ENCODE measurements at regions not wholly inside any gene's neighbourhood (a gene's known extent, or its start where the extent isn't known, plus 50 kb on each side); places are given as distances from the start of the nearest gene placed in this dataset.

- TF ChIP-seq, protein P1, sequence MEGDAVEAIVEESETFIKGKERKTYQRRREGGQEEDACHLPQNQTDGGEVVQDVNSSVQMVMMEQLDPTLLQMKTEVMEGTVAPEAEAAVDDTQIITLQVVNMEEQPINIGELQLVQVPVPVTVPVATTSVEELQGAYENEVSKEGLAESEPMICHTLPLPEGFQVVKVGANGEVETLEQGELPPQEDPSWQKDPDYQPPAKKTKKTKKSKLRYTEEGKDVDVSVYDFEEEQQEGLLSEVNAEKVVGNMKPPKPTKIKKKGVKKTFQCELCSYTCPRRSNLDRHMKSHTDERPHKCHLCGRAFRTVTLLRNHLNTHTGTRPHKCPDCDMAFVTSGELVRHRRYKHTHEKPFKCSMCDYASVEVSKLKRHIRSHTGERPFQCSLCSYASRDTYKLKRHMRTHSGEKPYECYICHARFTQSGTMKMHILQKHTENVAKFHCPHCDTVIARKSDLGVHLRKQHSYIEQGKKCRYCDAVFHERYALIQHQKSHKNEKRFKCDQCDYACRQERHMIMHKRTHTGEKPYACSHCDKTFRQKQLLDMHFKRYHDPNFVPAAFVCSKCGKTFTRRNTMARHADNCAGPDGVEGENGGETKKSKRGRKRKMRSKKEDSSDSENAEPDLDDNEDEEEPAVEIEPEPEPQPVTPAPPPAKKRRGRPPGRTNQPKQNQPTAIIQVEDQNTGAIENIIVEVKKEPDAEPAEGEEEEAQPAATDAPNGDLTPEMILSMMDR (IDR thresholded peaks at IDR 0.05; ENCODE audit: low read depth, low read length): no peak
- no peak for DNase-seq (ENCODE audit: extremely low read depth, low read depth)
These were observed 54.4 kb upstream of the GTSF1L start for GRCh38 chr20:43781215-43781614.

DNA sequence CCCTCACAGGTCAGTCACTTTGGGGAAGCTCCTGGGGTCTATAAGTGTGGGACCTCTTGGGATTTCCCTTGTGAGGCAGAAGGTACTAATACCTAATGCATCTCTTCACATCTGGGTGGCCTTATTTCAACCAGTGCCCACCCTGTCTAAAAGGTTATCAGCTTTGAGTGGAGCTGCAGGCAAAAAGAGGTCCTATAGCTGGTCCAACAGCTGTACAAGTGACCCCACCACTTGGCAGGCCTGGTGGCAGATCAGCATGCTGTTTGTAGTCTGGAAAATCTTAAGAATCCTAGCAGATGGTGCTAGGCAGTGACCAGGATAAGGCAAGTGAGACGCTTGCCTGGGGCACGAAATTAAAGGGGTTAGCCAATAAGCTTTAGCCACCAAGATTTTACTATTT is 51.6 kb upstream of the GTSF1L start:
- TF ChIP-seq, protein P1 (IDR thresholded peaks at IDR 0.05; ENCODE audit: low read depth, low read length): no peak
- DNase-seq (ENCODE audit: extremely low read depth, low read depth): no peak

GRCh38 chr20:43776691-43777090 is 49.9 kb upstream of the GTSF1L start:
- TF ChIP-seq, protein P1 (IDR thresholded peaks at IDR 0.05; ENCODE audit: low read depth, low read length): no peak
- no peak for DNase-seq (ENCODE audit: extremely low read depth, low read depth)
